ENCODE measurements at regions not wholly inside any gene's neighbourhood (a gene's known extent, or its start where the extent isn't known, plus 50 kb on each side); places are given as distances from the start of the nearest gene placed in this dataset.

- Histone ChIP-seq H3K4me3 (replicated peaks in 1 of 3; ENCODE audit: insufficient read depth in 1 of 3, low read depth in 2 of 3, low read length in 3 of 3) (no peak overlapping the region), H2AFZ (ENCODE audit: low read length) (no peak overlapping the region), H3K79me2 (ENCODE audit: insufficient read depth, low read length) (no peaks in the 10 kb centered on the region), H3K4me2 (ENCODE audit: low read depth, low read length) (no peak overlapping the region), H3K9ac (ENCODE audit: insufficient read depth, low read depth, low read length) (no peak overlapping the region), H3K27me3 (ENCODE audit: control insufficient read depth in 1 of 2, insufficient read depth in 2 of 2, low read length in 2 of 2) (no peaks in the 10 kb centered on the region; a peak in 1 of 5 replicates), H3K4me1 (ENCODE audit: insufficient read depth, low read length) (no peaks in the 10 kb centered on the region), H3K27ac (ENCODE audit: extremely low read length, insufficient read depth, low read length) (no peak overlapping the region), H4K20me1 (ENCODE audit: insufficient read depth, low read length) (no peaks in the 10 kb centered on the region), H3K9me3 (ENCODE audit: low read length) (no peaks in the 10 kb centered on the region), H3K36me3 (replicated peaks in 1 of 2; ENCODE audit: control insufficient read depth in 1 of 2, insufficient read depth in 2 of 2, low read length in 2 of 2) (no peaks in the 10 kb centered on the region)
- DNase-seq (ENCODE audit: low spot score), result no peak
- no peak for FAIRE-seq
- POLR2A ChIA-PET, result no interaction called here
- WGBS (ENCODE audit: low lambda C conversion rate), result 36% methylated on average over 4 of the region's 4 CpGs
- TF ChIP-seq ZNF451 (CRISPR knock-in tag; IDR thresholded peaks at IDR 0.05) (no peak), RNF2 (conservative IDR thresholded peaks at IDR 0.05; ENCODE audit: low read depth) (no peak), NR1H2 (CRISPR knock-in tag; IDR thresholded peaks at IDR 0.05; ENCODE audit: borderline replicate concordance, low read depth) (no peak), PHF5A (CRISPR knock-in tag; IDR thresholded peaks at IDR 0.05; ENCODE audit: low read depth, unreplicated experiment) (no peak), SUZ12 (IDR thresholded peaks at IDR 0.05; ENCODE audit: low read depth, low read length) (no peak), ZNF660 (CRISPR knock-in tag; IDR thresholded peaks at IDR 0.05; ENCODE audit: borderline replicate concordance, low read depth) (no peak), MEIS1 (CRISPR knock-in tag; IDR thresholded peaks at IDR 0.05; ENCODE audit: borderline replicate concordance) (no peak), HDAC2 (CRISPR knock-in tag; IDR thresholded peaks at IDR 0.05) (no peak), ZNF260 (CRISPR knock-in tag; IDR thresholded peaks at IDR 0.05; ENCODE audit: borderline replicate concordance, low read depth) (no peak), BHLHE40 (IDR thresholded peaks at IDR 0.05; ENCODE audit: low read length) (no peak), ZNF576 (CRISPR knock-in tag; IDR thresholded peaks at IDR 0.05) (no peak), TBX3 (IDR thresholded peaks at IDR 0.05; ENCODE audit: borderline replicate concordance) (no peak), HNRNPK (IDR thresholded peaks at IDR 0.05; ENCODE audit: low read depth, low read length, poor library complexity, severe bottlenecking) (no peak), CBX1 (IDR thresholded peaks at IDR 0.05; ENCODE audit: low read depth) (no peak), MAFG (CRISPR knock-in tag; IDR thresholded peaks at IDR 0.05) (no peak), CHCHD3 (CRISPR knock-in tag; IDR thresholded peaks at IDR 0.05) (no peak), PBX2 (CRISPR knock-in tag; IDR thresholded peaks at IDR 0.05) (no peak), ZNF329 (CRISPR knock-in tag; IDR thresholded peaks at IDR 0.05; ENCODE audit: low read depth) (no peak), ZNF780A (CRISPR knock-in tag; IDR thresholded peaks at IDR 0.05) (no peak)
- in situ Hi-C loops (cut with HindIII; ENCODE audit: extremely low pct_ligation_motif_present, low pct_unique_long_range_greater_than_20kb), result no loop called here
- CTCF ChIA-PET (ENCODE audit: low intra/inter-chr PET ratio, low total read pairs), result no interaction called here
- intact Hi-C loops (cut with micrococcal nuclease; ENCODE audit: unreplicated experiment), result no loop called here
- BruUV-seq (replicated peaks), result no TSS peak
- no peak for ATAC-seq
Measured at GRCh38 chr6:8810325-8810724, 375.0 kb upstream of the SLC35B3 start.

Data from HepG2 (cell line).